ENCODE measurements at regions not wholly inside any gene's neighbourhood (a gene's known extent, or its start where the extent isn't known, plus 50 kb on each side); places are given as distances from the start of the nearest gene placed in this dataset.

DNA sequence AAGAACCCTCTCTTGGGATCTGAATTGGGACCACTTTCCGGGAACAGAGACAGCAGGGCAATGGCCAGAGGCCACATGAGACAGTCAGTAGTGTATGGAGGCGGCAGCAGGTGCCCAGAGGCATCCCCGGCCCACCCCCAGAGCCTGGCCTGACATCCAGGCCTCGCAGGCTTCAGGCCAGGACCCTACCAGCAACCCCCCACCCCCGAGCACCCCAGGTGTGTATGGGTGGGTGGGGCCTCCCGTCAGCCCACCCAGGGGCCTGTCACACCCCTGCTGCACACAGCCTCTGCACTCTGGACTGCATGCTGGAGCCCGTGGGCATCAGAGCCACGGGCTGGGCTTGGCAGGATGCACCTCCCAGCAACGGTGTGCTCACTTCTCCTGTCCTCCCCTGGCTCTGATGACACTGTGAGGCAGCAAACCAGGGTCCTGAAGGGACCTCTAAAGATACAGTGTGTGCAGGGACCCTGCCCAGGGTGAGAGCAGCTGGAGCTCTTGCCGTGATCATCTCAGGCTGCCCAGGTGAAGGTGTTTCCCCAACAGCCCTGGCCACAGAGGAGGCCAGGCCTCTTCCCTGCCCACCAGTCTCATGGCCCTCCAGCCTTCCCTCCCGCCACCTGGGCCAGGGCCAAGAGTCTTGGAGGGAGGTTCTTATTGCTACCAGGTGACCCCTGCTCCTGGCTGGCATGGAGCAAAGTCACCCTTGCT is 88.8 kb upstream of the SEPTIN5 start:
- no peak for DNase-seq

DNA sequence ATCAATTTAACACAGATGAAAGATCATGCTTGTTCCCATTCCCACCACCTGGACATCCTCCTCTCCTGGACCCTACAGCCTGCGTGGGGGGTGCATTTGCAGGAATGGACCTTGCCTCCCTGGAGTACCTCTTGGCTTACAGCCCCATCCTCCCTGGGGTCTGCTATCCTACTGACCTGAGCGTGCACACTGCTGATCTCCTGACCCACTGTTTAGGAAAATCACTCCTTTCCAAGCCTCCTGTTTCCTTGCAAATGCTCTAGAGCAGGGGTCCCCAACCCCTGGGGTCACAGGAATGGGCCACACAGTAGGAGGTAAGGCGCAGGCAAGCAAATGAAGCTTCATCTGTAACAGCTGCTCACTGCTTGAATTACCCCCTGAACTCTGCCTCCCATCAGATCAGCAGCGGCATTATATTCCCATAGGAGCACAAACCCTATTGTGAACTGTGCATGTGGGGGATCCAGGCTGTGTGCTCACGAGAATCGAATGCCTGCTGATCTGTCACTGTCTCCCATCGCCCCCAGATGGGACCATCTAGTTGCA is 88.2 kb upstream of the SEPTIN5 start:
- no peak for DNase-seq

DNA sequence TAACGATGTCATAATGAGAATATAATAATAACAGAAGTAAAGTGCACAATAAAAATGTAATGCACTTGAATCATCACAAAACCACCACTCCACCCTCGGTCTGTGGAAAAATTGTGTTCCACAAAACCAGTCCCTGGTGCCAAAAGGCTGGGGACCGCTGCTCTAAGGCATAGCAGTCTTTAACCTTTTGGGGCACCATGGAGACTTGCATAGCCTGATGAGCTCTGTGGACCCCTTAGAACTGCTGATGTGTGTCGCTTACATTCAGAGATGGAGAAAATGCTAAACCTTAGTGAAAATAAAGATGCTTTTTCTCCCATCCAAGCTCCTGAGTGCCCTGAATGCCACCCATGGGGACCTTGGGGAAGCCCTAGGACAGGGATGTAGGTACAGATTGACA is 87.6 kb upstream of the SEPTIN5 start:
- DNase-seq = no peak

DNA sequence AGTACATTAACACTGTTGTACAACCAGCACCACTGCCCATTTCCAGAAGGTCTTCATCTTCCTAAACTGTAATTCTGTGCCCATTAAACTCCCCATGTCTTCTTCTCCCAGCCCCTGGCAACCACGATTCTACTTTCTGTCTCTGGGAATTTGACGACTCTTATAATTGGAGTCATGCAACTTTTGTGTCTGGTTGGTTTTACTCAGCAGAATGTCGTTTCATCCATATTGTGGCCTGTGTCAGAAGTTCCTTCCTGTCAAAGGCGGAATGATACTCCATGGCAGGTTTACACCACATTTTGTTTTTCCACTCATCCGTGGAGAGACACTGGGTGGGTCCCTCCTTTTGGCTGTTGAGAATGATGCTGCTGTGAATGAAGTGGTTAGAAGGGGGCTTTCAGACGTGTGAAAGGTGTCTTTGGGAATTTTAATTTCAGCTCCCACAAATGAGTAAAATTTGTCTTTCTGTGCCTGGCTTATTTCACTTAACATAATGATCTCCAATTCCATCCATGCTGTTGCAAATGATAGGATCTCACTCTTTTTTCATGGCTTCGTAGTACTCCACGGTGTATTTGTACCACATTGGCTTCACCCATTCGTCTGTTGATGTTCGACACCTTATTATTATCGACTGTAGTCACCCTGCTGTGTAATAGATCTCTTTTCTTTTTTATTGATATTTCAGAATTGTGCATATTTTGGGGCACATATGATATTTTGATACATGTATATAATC is 86.1 kb upstream of the SEPTIN5 start:
- DNase-seq = no peak

DNA sequence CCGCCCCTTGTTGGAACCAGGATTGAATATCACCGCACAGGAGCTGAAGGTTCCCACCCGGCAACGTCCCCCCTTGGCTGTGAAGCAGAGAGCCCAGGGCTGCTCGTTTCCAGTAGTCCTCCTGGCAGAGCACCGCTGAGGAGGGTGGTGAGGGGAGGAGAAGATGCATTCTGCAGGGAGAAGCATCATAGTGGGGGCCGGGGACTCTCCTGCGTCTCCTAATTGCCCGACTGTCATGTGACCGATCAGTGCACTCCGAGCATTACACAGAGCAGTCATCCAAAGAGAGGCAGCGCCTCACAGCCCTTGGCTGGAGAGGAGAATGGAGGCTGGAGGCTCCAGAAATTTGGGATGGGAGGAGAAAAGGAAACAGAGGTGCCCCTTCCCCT is 85.0 kb upstream of the SEPTIN5 start:
- no peak for DNase-seq

DNA sequence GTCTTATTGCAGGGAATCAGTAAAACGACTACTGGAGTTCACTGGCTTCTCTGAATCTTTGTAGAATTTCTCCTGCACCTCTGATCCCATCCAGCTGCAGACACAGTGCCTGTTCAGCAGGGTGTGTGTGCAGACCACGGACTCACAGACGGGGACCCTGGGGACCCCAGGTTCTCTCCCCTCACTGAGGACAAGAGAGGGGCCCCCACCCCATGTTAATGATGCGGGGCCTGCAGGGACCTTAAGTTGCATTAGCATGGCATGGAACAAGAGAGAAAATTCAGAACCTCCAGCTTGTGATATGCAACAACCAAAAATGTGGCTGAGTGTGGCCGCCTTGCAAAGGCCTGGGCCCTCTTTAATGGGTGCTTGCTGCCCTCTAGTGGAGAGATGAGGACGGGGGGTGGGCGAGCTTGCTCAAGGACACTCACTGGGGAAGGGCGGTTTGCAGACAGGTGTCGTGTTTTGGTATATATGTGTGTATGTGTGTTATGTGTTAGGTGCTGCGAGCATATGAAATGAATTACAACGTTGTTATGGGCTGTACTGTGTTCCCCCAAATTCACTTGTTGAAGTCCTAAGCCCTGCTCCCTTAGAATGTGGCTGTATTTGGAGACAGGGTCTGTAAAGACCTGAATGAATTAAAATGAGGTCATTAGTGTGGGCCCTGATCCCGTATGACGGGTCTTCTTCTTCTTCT is 84.4 kb upstream of the SEPTIN5 start:
- peak; percentile 56 for DNase-seq

DNA sequence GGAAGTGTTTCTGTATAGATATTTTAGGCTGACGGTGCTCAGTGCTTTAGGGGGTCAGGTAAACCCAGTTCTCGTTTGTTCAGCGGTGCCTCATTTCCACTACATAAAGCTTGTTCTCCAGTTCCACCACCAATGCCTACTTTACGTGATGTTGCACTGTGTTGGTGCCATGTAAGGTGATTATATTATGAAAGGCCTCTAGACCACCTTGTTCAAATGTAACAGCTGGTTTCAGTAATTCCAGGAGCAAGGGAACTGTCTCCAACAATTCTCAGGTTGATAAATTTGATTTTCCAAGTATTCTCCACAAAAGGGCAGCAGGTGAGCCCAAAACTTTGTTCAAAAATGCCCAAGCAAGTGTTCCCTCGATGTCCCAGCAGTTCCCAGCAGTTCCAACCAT is 83.7 kb upstream of the SEPTIN5 start:
- DNase-seq = no peak

DNA sequence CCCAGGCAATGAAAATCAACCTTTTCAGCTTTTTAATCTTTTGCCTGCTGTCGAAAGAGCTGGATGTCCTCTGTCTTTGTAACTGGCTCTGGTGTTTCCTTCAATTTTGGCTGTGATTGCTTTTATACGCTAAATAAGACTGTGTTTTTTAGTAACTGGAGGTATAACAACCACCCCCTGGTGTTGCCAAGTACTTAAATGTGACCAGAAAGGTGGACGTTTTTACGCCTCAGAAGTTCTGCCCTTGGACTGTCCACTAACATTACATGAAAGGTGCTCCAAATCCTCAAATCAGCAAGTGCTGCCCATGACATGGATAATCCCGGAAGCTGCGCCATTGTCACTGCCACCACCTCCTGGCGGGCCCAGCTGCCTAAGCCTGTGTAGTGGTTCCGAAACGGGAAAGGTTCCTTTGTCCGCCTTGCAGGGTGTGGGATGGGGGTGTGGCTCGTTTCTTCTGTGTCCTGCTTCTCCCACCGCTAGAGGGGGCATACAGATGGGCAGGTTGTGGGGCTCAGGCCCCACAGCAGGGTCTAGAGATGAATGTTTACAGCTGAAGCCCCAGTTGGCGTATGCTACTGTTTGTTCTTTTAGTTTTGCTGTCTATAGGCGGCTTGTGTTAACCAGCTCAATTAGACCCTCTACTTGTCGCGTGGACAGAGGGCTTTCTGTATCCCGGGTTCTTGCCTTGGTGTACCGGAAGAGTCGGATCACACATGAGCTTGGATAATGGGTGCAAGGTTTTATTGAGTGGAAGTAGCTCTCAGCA is 82.2 kb upstream of the SEPTIN5 start:
- DNase-seq = peak; percentile 11

DNA sequence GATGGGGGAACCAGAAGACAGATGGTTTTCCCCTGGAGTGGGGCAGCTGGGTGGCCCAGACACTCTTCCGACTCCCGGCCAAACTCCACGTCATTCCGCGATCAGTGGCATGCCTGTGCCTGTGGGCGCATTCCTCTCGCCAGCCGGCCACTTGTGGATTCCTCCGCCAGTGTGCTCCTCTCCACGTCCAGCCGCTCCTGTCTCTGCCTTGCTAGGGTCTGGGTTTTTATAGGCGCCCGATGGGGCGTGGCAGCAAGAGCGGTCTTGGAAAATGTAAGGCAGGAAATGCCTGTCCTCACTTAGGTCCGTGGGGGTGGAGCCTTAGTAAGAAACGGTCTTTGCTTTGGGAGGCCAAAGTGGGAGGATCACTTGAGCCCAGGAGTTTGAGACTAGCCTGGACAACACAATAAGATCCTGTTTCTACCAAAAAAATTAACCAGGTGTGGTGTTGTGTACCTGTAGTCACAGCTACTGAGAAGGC is 81.6 kb upstream of the SEPTIN5 start:
- no peak for DNase-seq

DNA sequence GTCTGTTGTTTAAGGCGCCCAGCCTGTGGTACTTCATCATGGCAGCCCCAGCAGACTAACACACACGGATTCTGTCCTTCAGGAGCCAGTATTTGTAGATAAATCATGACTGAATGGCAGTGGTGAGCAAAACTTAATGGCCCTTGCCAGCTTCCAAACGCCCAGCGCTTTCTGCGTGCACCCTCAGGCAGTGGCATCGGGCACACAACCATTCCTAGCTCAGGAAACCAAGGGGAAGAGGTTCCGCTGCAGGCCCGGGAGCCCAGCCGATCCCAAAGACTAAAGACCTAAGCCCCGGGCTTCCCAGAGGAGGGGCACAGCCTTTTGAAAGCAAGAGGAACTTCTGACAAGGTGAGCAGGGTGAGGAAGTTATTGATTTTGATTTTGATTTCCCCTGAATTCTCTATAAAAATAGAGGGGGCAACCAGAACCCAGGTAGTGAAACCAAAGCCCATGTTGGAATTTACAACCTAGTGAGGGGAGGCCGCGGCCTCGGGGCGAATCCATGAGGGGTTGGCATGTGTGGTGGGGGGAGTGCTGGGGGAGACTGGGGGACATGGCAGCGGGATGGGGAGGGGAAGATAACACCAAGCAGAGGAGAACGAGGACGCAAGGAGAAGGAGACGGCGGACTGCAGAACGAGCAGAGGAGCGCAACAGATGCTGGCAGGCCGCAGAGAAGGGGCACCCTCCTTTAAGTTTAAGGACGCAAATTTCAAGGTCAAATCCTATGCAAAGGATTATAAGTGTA is 79.9 kb upstream of the SEPTIN5 start:
- no peak for DNase-seq

DNA sequence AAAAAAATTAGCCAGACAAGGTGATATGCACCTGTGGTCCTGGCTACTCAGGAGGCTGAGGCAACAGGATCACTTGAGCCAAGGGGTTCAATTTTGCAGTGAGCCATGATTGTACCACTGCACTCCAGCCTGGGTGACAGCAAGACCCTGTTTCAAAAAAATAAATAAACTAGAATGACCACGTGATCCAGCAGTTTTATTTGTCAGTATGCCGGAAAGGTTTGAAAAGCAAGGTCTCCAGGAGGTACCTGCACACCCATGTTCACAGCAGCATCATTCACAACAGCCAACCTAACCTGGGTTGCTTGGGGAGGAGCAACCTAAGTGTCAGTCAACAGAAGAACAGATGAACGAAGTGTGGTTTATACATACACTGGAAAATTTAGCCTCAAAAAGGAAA is 78.7 kb upstream of the SEPTIN5 start:
- DNase-seq = no peak

DNA sequence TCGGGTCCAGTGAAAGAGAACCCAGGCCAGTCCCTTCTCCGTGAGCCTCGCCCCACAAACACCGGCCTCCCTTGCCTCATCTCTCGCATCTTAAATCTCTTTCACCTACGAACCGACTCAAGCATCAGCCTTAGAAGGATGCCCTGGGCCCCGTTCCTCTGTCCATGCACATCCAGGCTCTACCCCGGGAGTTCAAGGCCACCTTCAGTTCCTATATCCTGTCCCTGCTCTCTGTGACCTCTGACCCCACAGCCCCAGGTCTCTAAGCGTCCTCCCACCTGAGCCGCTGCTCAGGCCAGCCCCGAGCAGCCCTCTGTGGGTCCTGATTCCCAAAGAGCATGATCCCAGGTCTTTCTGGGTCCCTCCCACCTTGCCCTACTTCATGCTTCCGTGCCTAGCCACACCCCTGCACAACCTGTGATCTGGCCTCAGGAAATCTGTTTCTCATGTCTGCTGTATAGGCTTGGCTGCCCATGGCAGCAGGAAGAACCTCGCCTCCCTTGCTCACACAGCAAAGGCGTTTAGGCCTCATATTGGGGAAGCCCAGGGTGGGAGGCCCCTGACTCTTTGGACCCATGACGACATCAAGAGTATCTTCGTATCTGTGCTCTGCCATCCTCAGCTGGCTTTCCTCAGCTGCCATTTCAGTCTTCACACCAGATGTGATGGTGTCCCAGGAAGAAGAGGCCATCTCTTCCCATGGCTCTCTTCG is 77.5 kb upstream of the SEPTIN5 start:
- no peak for DNase-seq

DNA sequence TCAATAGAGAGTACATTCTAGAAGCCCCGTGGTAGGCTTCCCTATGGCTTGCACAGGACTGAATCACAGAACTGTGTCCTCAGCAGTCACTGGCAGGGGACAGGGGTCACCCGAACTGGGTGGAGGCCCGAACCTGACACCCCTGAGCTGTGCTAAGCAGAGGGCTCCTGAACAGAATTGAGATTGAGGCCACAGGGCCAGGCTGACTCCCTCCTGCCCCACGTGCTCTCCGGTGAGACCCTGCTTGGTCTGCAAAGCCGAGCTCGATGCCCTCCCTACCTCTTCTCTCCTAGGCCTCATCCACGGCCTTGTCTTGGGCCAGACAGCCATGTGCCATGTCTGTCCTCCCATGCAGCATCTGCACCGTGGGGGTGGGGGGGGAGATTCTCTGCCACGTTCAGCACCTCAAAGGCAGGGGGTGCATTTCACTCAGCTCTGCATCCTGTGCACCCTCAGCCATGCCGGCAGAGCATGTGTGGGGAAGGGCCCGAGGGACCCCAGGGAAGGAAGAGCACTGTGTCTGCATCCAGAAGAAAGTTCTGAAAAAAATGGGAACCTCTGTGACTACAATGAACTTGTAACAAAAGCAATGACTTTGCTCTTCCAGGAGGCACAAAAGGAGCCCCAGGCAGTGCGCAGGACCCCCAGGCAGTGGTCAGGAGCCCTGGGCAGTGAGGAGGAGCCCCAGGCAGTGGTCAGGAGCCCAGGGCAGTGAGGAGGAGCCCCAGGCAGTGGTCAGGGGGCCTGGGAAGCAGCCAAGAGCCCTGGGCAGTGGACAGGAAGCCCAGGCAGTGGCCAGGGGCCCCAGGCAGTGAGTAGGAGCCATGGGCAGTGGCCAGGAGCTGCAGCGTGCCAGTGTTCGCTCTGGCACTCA is 76.7 kb upstream of the SEPTIN5 start:
- no peak for DNase-seq

DNA sequence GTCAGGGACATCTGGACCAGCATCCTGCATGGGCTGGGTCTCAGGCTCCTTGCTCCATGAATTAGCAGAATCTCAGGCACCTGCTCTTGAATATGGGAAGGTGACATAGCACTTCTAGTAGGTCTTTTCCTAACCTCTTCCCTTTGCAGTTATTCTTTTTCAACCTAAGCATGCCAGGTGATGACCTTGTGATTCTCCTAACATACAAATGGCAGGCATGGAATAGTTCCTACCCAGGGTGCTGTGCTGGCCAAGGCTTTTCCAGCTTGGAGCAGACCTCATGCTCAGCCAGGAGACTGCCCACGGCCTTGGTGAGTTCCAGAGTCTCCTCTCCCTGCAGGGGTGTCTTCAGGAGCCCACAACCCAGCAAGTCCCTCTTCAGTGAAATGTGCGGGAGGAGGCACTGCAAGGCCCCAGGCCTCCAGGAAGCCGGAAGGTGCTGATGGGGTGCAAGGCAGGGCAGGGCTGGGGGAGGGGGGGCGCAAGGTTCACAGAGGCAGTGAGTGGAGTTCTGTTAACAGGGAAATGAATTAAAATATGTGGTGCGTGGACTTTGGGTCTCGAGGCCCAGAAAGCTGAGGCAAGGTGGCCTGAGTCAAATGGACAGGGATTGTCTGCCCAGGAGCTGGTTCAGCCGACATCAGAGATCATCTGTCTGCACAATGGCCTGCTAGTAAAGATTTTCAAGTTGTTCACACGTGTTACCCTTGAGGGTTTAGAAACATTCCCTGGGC is 75.9 kb upstream of the SEPTIN5 start:
- DNase-seq = no peak

DNA sequence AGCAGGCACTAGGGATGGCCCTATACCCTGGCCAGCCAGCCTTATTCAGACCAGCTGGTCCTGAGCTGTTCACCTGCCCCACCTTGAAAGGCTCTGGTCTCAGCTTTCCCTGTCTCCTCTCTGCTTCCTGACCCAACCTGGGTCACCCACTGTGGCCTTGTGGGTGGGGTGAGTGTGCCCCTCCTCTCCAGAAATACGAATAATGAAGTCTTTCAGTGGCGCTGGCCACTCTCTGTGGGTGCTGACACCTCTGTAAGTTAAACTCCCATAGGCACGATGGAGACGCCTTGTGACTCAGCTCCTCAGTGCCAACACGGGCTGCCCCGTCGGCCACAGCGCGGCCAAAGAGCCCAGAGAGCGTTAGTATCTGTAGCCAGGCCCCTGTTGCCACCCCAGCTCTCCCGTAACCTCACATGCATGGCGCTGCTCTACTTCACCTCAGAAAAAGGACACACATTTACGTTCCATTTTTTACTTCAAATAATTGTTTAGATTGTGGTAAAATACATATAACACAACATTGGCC is 74.6 kb upstream of the SEPTIN5 start:
- no peak for DNase-seq

DNA sequence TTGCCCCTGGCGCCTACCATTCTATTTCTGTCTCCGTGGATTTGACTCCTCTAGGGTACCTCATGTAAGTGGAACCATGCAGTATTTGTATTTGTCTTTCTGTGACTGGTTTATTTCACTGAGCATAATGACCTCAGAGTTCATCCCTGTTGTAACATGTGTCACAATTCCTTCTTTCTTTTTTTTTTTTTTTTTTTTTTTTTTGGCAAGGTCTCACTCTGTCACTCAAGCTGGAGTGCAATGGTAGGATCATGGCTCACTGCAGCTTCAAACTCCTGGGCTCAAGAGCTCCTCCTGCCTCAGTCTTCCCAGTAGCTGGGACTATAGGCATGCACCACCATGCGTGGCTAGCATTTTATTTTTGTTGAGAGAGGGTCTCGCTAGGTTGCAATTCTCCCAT is 74.0 kb upstream of the SEPTIN5 start:
- no peak for DNase-seq

DNA sequence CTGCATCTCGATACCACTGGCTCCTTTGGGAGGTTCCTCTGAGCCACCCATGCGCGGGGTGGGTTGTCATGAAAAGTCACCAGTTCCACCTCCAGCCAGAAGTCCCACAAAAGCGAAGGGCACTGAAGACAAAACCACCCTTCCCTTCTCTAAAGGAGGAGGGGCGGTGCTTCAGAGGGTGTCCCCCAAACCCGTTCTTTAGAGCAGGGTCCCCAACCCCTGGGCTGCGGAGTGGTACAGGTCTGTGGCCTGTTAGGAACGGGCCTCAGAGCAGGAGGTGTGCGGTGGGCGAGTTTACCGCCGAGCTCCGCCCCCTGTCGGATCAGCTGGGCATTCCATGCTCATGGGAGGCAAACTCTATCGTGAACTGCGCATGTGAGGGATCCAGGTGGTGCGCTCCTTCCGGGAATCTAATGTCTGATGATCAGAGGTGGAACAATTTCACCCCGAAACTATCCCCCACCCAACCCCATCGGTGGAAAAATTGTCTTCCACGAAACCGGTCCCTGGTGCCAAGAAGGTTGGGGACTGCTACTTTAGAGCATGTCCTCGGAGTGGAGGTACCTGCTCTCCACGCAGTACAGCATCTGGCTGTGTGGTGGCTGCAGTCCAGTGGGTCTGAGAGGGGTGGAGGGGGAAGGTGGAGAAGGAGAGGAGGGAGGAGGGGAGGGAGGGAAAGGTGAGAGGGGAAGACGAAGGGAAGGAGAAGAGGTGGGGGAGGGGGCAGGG is 72.9 kb upstream of the SEPTIN5 start:
- peak; percentile 47 for DNase-seq

DNA sequence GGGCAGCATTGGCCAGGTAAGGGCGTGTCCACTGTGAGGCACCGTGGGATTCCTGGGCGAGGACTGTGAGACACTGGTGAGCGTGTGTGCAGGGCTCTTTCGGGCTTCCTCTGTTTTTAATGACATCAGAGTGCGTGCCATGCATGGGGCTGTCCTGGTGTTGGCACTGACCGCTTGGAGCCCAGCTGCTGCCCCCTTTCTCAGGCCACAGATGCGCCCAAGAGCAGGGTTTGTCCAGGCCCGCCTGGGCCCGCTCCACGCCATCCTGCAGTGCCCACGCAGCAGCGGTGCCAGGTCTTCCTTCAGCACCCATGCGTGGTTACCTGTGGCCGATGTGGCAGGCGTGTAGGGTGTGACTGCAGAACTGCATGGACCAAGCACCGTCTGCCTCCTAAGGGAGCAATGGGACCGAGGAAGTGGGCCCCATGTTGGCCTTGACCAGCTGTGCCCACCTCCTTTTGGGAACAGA is 72.3 kb upstream of the SEPTIN5 start:
- DNase-seq = no peak

Data from DMS153 (cell line).